ENCODE measurements at regions not wholly inside any gene's neighbourhood (a gene's known extent, or its start where the extent isn't known, plus 50 kb on each side); places are given as distances from the start of the nearest gene placed in this dataset.
A peak's percentile ranks its signal among the peaks of the same experiment; 100 is the strongest.

DNA sequence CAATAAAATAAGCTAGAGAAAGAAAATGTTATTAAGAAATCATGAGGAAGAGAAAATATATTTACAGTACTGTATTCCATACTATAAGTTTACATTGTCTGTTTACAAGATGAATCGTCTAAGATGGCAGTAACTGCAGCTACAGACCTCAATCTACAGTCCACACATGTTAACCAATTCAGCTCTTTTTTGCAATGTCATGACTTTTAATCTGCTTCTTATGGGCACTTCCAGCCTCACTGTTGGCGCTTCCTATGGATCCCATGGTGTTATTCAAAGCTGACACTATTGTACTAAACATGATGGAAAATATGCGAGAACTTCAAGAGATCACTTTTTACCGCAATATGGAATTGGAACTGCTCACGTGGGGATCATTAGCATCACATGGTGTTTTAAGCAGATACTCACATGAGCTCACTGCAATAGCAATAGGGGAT is 451.5 kb upstream of the CITED2 start (continued):
- TF ChIP-seq, protein P1, sequence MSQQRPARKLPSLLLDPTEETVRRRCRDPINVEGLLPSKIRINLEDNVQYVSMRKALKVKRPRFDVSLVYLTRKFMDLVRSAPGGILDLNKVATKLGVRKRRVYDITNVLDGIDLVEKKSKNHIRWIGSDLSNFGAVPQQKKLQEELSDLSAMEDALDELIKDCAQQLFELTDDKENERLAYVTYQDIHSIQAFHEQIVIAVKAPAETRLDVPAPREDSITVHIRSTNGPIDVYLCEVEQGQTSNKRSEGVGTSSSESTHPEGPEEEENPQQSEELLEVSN (IDR thresholded peaks at IDR 0.05; ENCODE audit: borderline replicate concordance in 1 of 2, extremely low read depth in 1 of 2, insufficient read depth in 1 of 2, insufficient read length in 1 of 2, low read depth in 1 of 2, low read length in 1 of 2, poor library complexity in 1 of 2, severe bottlenecking in 1 of 2): peak in 1 of 2 experiments; percentile 31
- TF ChIP-seq MAFF (IDR thresholded peaks at IDR 0.05; ENCODE audit: low read length) (peak; percentile 99), ATF3 (IDR thresholded peaks at IDR 0.05) (peak; percentile 31; the same call in 1 of the 2 replicates), ATF3 (CRISPR knock-in tag; conservative IDR thresholded peaks at IDR 0.05) (no peak), XRCC4 (IDR thresholded peaks at IDR 0.05; ENCODE audit: extremely low read depth, insufficient read depth, insufficient read length) (no peak), MAX (CRISPR knock-in tag; IDR thresholded peaks at IDR 0.05) (no peak), KLF10 (CRISPR knock-in tag; IDR thresholded peaks at IDR 0.05) (no peak), TCF7L2 (IDR thresholded peaks at IDR 0.05; ENCODE audit: low read depth, low read length) (no peak), MTA1 (IDR thresholded peaks at IDR 0.05; ENCODE audit: borderline replicate concordance) (peak; percentile 42; the same call in 1 of the 2 replicates), ETV5 (CRISPR knock-in tag; IDR thresholded peaks at IDR 0.05; ENCODE audit: low read depth) (no peak), SMARCE1 (IDR thresholded peaks at IDR 0.05) (peak; percentile 78), EZH2 (IDR thresholded peaks at IDR 0.05; ENCODE audit: borderline replicate concordance, low read depth, low read length) (no peak), SOX6 (IDR thresholded peaks at IDR 0.05) (peak; percentile 48; the same call in 1 of the 2 replicates), SETDB1 (IDR thresholded peaks at IDR 0.05; ENCODE audit: low read length) (no peak), STAT5A (IDR thresholded peaks at IDR 0.05; ENCODE audit: borderline replicate concordance, low read length) (peak; percentile 67; the same call in 1 of the 2 replicates), ILF3 (IDR thresholded peaks at IDR 0.05; ENCODE audit: borderline replicate concordance) (no peak), TEAD2 (tag; IDR thresholded peaks at IDR 0.05) (no peak; the same call in 1 of the 2 replicates), KDM1A (IDR thresholded peaks at IDR 0.05) (peak; percentile 57 to 58; a peak in 2 of 4 replicates)
- TF ChIP-seq, protein P2, sequence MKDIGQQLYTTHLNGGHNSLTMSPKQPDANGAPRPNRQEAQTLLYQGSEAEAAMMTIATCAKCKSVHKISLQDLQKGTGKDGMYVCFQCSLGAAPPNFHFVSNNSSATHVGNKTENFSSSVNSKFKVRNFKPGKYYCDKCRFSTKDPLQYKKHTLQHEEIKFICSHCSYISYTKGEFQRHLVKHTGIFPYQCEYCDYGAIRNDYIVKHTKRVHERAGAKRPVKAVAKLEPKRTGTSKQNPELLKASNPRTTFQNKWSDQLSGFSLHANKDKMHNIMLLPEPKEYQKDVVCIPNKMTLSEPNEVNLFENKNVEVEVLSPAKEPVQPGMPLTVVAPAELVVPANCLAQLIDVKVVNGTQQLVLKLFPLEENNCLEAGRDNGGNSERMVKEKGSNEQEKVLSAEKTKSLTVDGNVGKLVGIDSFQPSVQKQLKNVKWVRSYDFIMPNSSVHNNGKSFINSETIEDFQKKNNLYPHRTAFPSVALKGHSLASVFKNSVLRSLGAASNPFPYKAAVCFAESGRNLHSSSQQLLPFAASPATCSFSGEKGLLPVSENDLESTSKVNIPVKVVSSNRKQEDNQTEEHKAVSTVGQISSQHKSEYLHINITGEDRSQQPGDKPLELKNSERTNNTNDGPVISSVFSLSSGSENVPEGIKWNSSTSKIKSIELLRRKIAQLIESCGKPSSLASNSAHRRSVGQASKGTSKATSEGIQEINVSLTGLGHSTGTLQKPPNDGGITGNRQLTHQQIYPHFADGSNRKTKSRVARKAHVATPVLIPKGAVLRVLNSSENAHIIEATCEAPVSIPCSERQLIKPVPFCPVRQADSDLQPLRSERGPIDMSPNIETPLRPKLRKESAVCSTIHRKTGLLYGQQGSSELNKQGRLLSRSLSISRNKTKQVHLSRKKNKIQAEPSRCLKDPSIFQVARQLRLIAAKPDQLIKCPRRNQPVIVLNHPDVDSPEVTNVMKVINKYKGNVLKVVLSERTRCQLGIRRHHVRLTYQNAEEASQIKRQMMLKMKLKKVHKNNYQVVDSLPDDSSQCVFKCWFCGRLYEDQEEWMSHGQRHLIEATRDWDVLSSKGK (CRISPR knock-in tag; IDR thresholded peaks at IDR 0.05): no peak
- TF ChIP-seq, protein P3, sequence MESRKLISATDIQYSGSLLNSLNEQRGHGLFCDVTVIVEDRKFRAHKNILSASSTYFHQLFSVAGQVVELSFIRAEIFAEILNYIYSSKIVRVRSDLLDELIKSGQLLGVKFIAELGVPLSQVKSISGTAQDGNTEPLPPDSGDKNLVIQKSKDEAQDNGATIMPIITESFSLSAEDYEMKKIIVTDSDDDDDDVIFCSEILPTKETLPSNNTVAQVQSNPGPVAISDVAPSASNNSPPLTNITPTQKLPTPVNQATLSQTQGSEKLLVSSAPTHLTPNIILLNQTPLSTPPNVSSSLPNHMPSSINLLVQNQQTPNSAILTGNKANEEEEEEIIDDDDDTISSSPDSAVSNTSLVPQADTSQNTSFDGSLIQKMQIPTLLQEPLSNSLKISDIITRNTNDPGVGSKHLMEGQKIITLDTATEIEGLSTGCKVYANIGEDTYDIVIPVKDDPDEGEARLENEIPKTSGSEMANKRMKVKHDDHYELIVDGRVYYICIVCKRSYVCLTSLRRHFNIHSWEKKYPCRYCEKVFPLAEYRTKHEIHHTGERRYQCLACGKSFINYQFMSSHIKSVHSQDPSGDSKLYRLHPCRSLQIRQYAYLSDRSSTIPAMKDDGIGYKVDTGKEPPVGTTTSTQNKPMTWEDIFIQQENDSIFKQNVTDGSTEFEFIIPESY (CRISPR knock-in tag; IDR thresholded peaks at IDR 0.05): peak; percentile 77

Measured in K562 (cell line).